HFFc6 (cell line): ENCODE measurements at regions not wholly inside any gene's neighbourhood (a gene's known extent, or its start where the extent isn't known, plus 50 kb on each side); places are given as distances from the start of the nearest gene placed in this dataset.

Experiments used
- DNase-seq: peaks from one replicate; pipeline ENCODE4 v3.0.0-alpha.2; 2018
- H3K27ac Mint-ChIP-seq: 2 replicates; pipeline ENCODE4 v1.8.0; 2020; ENCODE audit warnings: mild to moderate bottlenecking, mixed read lengths
- H3K27me3 Mint-ChIP-seq: 2 replicates; pipeline ENCODE4 v1.8.0; 2021; ENCODE audit warnings: mild to moderate bottlenecking, moderate library complexity, mixed read lengths; ENCODE audit not compliant: insufficient read depth
- H3K36me3 Mint-ChIP-seq: 2 replicates; pipeline ENCODE4 v1.8.0; 2021; ENCODE audit warnings: low read depth, mixed read lengths
- H3K4me1 Mint-ChIP-seq: 2 replicates; pipeline ENCODE4 v1.8.0; 2020; ENCODE audit warnings: low read depth, mixed read lengths
- H3K4me3 Mint-ChIP-seq: 2 replicates; pipeline ENCODE4 v1.8.0; 2020; ENCODE audit warnings: mild to moderate bottlenecking, moderate library complexity, mixed read lengths
- H3K9me3 Mint-ChIP-seq: 2 replicates; pipeline ENCODE4 v1.8.0; 2020; ENCODE audit warnings: mild to moderate bottlenecking, mixed read lengths
- CTCF ChIP-seq: fragments of 200-600 bp; sonication (generic); IDR thresholded peaks from 2 replicates; pipeline ENCODE4 v1.5.0; 2021; ENCODE audit warnings: antibody characterized with exemption, mild to moderate bottlenecking

GRCh38 chr1:105027838-105028471 lies 1278.3 kb downstream of the AMY1C start:
- no peak for DNase-seq
- H3K4me3 Mint-ChIP-seq, result no peak overlapping the region
- H3K36me3 Mint-ChIP-seq, result no peaks in the 10 kb centered on the region
- peaks cover 24% of the 10 kb centered on the region for H3K9me3 Mint-ChIP-seq
- H3K27ac Mint-ChIP-seq, result no peak overlapping the region
- no peak for TF ChIP-seq CTCF
- H3K27me3 Mint-ChIP-seq, result no peaks in the 10 kb centered on the region
- H3K4me1 Mint-ChIP-seq, result no peaks in the 10 kb centered on the region

GRCh38 chr1:105072446-105072845 lies 1322.7 kb downstream of the AMY1C start:
- H3K9me3 Mint-ChIP-seq, result peaks cover 31% of the 10 kb centered on the region
- TF ChIP-seq CTCF, result no peak
- no peaks in the 10 kb centered on the region for H3K36me3 Mint-ChIP-seq
- no peak for DNase-seq
- H3K27me3 Mint-ChIP-seq, result no peaks in the 10 kb centered on the region
- H3K4me3 Mint-ChIP-seq, result no peak overlapping the region
- no peak overlapping the region for H3K27ac Mint-ChIP-seq
- no peaks in the 10 kb centered on the region for H3K4me1 Mint-ChIP-seq

- Mint-ChIP-seq H3K36me3 (no peaks in the 10 kb centered on the region), H3K9me3 (peaks cover 28% of the 10 kb centered on the region), H3K4me3 (no peak overlapping the region), H3K27ac (no peak overlapping the region), H3K27me3 (no peaks in the 10 kb centered on the region), H3K4me1 (no peaks in the 10 kb centered on the region)
- TF ChIP-seq CTCF, result no peak
- DNase-seq, result no peak
Measured at GRCh38 chr1:105072850-105073249, 1323.2 kb downstream of the AMY1C start.

GRCh38 chr1:105073660-105074059 lies 1324.0 kb downstream of the AMY1C start:
- H3K4me3 Mint-ChIP-seq, result no peak overlapping the region
- no peaks in the 10 kb centered on the region for H3K36me3 Mint-ChIP-seq
- DNase-seq, result no peak
- H3K9me3 Mint-ChIP-seq, result peaks cover 21% of the 10 kb centered on the region
- no peak overlapping the region for H3K27ac Mint-ChIP-seq
- H3K27me3 Mint-ChIP-seq, result no peaks in the 10 kb centered on the region
- no peak for TF ChIP-seq CTCF
- H3K4me1 Mint-ChIP-seq, result no peaks in the 10 kb centered on the region

- Mint-ChIP-seq H3K4me1 (no peaks in the 10 kb centered on the region), H3K9me3 (peaks cover 16% of the 10 kb centered on the region), H3K27me3 (no peaks in the 10 kb centered on the region), H3K4me3 (no peak overlapping the region), H3K27ac (no peak overlapping the region), H3K36me3 (no peaks in the 10 kb centered on the region)
- TF ChIP-seq CTCF, result no peak
- DNase-seq, result no peak
Measured at GRCh38 chr1:105083611-105084010, 1333.9 kb downstream of the AMY1C start.

- peaks cover 23% of the 10 kb centered on the region for H3K9me3 Mint-ChIP-seq
- no peak overlapping the region for H3K27ac Mint-ChIP-seq
- no peaks in the 10 kb centered on the region for H3K36me3 Mint-ChIP-seq
- no peak for TF ChIP-seq CTCF
- H3K4me1 Mint-ChIP-seq, result no peaks in the 10 kb centered on the region
- H3K4me3 Mint-ChIP-seq, result no peak overlapping the region
- no peaks in the 10 kb centered on the region for H3K27me3 Mint-ChIP-seq
- DNase-seq, result no peak
Measured at GRCh38 chr1:105087506-105087905, 1337.8 kb downstream of the AMY1C start.
